Colonic mucosa (tissue), 4 donors: ENCODE measurements at regions not wholly inside any gene's neighbourhood (a gene's known extent, or its start where the extent isn't known, plus 50 kb on each side); places are given as distances from the start of the nearest gene placed in this dataset.

ENCODE experiments used
- DNase-seq: peaks from one replicate; pipeline ENCODE4 v3.0.0-alpha.2; 2020
- H3K27ac ChIP-seq: fragments of 200-600 bp; one replicate; pipeline ENCODE4 v1.8.0; 2021
- H3K27me3 ChIP-seq: fragments of 200-600 bp; one replicate; pipeline ENCODE4 v1.8.0; 2021
- H3K36me3 ChIP-seq: fragments of 200-600 bp; one replicate; pipeline ENCODE4 v1.8.0; 2021
- H3K4me1 ChIP-seq: fragments of 200-600 bp; one replicate; pipeline ENCODE4 v1.8.0; 2021; ENCODE audit warnings: mild to moderate bottlenecking
- H3K4me3 ChIP-seq: fragments of 200-600 bp; one replicate; pipeline ENCODE4 v1.8.0; 2021
- H3K9ac ChIP-seq, 2 donors: one replicate each; pipeline ENCODE4 v1.7.0; 2013; ENCODE audit warnings: control low read depth in 2 of 2, low read depth in 2 of 2, low read length in 2 of 2
- H3K9me3 ChIP-seq: fragments of 200-600 bp; one replicate; pipeline ENCODE4 v1.8.0; 2021
- CTCF ChIP-seq: fragments of 200-600 bp; IDR thresholded peaks from one replicate; pipeline ENCODE4 v1.8.0; 2022; ENCODE audit warnings: antibody characterized with exemption, mild to moderate bottlenecking
- intact Hi-C: fragments of 100-400 bp; cut with DNase I; formaldehyde crosslinking; loops from one replicate; pipeline ENCODE4 v1.14.1; 2022
- donor health status: healthy.
- donor health status: DM: no; HTN: no; CAD: no.
- donor health status: DM: no; HTN: no; CAD: no.

GRCh38 chr5:175805256-175806011 lies 65.9 kb upstream of the CPLX2 start:
- Histone ChIP-seq H3K27ac (no peak overlapping the region), H3K4me3 (no peak overlapping the region), H3K36me3 (no peaks in the 10 kb centered on the region), H3K9me3 (no peaks in the 10 kb centered on the region), H3K27me3 (no peaks in the 10 kb centered on the region), H3K4me1 (no peaks in the 10 kb centered on the region), H3K9ac (no peak overlapping the region)
- intact Hi-C loops, result no loop called here
- TF ChIP-seq CTCF, result no peak
- no peak for DNase-seq

- TF ChIP-seq CTCF, result no peak
- H3K4me3 ChIP-seq, result no peak overlapping the region
- H3K27ac ChIP-seq, result no peak overlapping the region
- H3K36me3 ChIP-seq, result no peaks in the 10 kb centered on the region
- H3K9me3 ChIP-seq, result no peaks in the 10 kb centered on the region
- no peak overlapping the region for H3K9ac ChIP-seq
- no peaks in the 10 kb centered on the region for H3K27me3 ChIP-seq
- no peaks in the 10 kb centered on the region for H3K4me1 ChIP-seq
- no peak for DNase-seq
- intact Hi-C loops, result no loop called here
Measured at GRCh38 chr5:175808711-175809110, 62.7 kb upstream of the CPLX2 start.

DNA sequence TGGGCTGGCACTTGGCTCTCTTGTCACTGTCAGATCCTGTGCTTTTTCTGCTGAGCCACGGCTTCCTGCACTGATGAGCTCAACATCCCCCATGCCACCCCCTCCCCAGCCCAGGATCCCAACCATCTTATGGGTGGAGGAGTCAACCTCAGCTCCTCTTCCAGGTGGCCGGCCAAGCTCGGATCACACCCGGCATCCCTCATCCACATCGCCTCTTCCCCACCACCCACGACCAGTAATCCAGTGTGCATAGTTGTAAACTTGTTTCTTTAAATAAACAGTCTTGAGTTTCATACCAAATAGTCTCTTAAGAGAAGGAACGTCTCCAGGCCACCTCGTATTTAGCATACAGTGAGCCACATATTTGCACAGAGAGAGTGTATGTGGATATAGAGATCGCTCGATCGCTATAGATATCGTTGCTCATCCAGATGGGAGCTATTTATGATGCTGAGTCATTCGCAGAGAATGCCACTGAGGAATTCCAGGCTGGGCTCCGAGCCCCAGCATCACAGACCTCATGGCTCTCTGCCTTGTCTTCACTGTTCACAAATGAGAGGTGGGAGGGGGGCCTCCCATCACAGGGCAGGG lies 61.8 kb upstream of the CPLX2 start:
- intact Hi-C loops, result no loop called here
- H3K9ac ChIP-seq, result no peak overlapping the region
- no peak overlapping the region for H3K4me3 ChIP-seq
- DNase-seq, result no peak
- no peaks in the 10 kb centered on the region for H3K4me1 ChIP-seq
- no peak for TF ChIP-seq CTCF
- H3K9me3 ChIP-seq, result no peaks in the 10 kb centered on the region
- no peaks in the 10 kb centered on the region for H3K27me3 ChIP-seq
- no peaks in the 10 kb centered on the region for H3K36me3 ChIP-seq
- no peak overlapping the region for H3K27ac ChIP-seq

- H3K36me3 ChIP-seq, result no peaks in the 10 kb centered on the region
- TF ChIP-seq CTCF, result no peak
- H3K4me3 ChIP-seq, result no peak overlapping the region
- no peaks in the 10 kb centered on the region for H3K9me3 ChIP-seq
- H3K4me1 ChIP-seq, result no peaks in the 10 kb centered on the region
- no peak for DNase-seq
- intact Hi-C loops, result no loop called here
- no peak overlapping the region for H3K27ac ChIP-seq
- H3K9ac ChIP-seq, result no peak overlapping the region
- H3K27me3 ChIP-seq, result no peaks in the 10 kb centered on the region
Measured at GRCh38 chr5:175810457-175810856, 60.9 kb upstream of the CPLX2 start.

DNA sequence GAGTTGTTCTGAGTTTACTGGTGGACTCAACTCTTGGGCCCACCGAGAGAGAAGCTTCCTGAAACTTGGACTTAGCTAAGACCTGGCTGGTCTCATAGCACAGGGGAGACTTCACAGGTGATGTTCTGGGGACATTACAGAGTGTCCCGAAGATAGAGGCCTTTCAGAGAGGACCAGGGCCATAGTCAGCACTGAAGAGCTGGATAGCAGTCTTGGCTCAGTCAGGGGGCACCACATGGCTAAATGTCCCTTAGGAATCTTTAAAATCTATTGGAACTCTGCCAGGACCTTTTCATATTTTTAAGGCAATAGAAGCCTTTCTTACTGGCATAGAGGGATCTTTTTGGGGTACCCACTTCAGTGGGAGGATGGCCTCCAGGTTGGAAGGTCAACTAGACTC lies 59.8 kb upstream of the CPLX2 start:
- intact Hi-C loops, result no loop called here
- H3K36me3 ChIP-seq, result no peaks in the 10 kb centered on the region
- no peak overlapping the region for H3K9ac ChIP-seq
- DNase-seq, result no peak
- H3K27me3 ChIP-seq, result no peaks in the 10 kb centered on the region
- TF ChIP-seq CTCF, result no peak
- H3K4me3 ChIP-seq, result no peak overlapping the region
- H3K27ac ChIP-seq, result no peak overlapping the region
- no peaks in the 10 kb centered on the region for H3K4me1 ChIP-seq
- H3K9me3 ChIP-seq, result no peaks in the 10 kb centered on the region
